ENCODE measurements at regions not wholly inside any gene's neighbourhood (a gene's known extent, or its start where the extent isn't known, plus 50 kb on each side); places are given as distances from the start of the nearest gene placed in this dataset.

DNA sequence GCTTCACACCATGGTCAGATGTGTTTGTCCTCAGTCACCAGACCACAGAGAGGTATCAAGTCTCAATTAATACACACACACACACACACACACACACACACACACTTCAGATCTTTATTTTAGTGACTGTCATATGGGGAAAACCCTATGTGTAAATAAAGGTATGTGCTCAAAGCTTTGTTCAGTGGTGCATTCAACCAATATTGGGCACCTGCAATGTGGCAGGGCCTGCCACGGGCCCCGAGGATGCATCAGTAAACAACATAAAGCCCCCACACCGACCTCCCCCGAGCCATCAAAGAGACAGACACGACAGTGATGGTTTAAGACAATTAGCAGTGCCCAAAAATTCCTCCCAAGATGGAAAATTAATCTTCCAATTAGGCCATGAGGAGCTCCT lies 51.6 kb downstream of the SHANK2 start (continued):
- TF ChIP-seq EZH2phosphoT487 (IDR thresholded peaks at IDR 0.05; ENCODE audit: unreplicated experiment) (no peak), EZH2 (IDR thresholded peaks at IDR 0.05; ENCODE audit: low read depth, unreplicated experiment) (no peak), STAT1 (IDR thresholded peaks at IDR 0.05; ENCODE audit: unreplicated experiment) (no peak)

DNA sequence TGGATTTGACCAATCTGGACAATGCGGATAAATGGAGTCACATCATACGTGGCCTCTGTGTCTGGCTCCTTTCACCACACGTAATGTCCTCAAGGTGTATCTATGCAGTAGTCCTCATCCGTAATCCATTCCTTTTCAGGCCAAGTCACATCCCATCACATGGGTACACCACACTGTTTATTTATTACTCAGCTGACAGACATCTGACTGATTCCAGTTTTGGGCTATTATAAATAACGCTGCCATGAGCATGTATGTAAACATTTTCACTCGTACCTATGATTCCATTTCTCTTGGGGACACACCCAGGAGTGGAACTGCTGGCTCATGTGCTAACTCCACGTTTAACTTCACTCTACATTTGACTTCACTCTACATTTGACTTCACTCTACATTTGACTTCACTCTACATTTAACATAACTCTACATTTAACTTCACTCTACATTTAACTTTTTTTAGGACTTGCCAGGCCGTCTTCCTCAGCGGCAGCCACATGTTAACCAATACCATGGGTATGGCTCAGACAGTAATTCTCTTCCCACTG lies 52.1 kb downstream of the SHANK2 start:
- ATAC-seq, result no peak

More for the DNA sequence above, 52.1 kb downstream of the SHANK2 start:
- Histone ChIP-seq H3K4me2 (no peak overlapping the region), H3K4me3 (no peak overlapping the region), H3K36me3 (ENCODE audit: insufficient read depth) (no peaks in the 10 kb centered on the region), H2AFZ (no peak overlapping the region), H3K4me1 (ENCODE audit: insufficient read depth) (no peaks in the 10 kb centered on the region; the same call in 1 of the 2 replicates), H3F3A (replicated peaks; ENCODE audit: low read depth) (no peaks in the 10 kb centered on the region), H3K79me2 (replicated peaks; ENCODE audit: insufficient read depth) (peaks cover 78% of the 10 kb centered on the region), H3K9me2 (ENCODE audit: insufficient read depth) (no peaks in the 10 kb centered on the region), H3K27me3 (ENCODE audit: insufficient read depth) (no peaks in the 10 kb centered on the region), H3K27ac (ENCODE audit: low read depth) (no peak overlapping the region), H4K20me1 (replicated peaks; ENCODE audit: insufficient read depth) (peaks cover 17% of the 10 kb centered on the region)
- Mint-ChIP-seq H3K36me3 (ENCODE audit: low read depth) (peaks cover 24% of the 10 kb centered on the region), H3K27me3 (ENCODE audit: insufficient read depth, low read depth, poor library complexity) (peaks cover 9% of the 10 kb centered on the region), H3K4me3 (no peak overlapping the region), H3K27ac (no peak overlapping the region), H3K4me1 (peaks cover 14% of the 10 kb centered on the region), H3K9me3 (no peaks in the 10 kb centered on the region; the same call in 2 of the 3 replicates)
- DNase-seq (ENCODE audit: low spot score), result no peak
- TF ChIP-seq STAT1 (IDR thresholded peaks at IDR 0.05; ENCODE audit: unreplicated experiment), result no peak
- TF ChIP-seq CREB1 (CRISPR knock-in tag; IDR thresholded peaks at IDR 0.05; ENCODE audit: low read depth), result no peak
- TF ChIP-seq, protein P1, sequence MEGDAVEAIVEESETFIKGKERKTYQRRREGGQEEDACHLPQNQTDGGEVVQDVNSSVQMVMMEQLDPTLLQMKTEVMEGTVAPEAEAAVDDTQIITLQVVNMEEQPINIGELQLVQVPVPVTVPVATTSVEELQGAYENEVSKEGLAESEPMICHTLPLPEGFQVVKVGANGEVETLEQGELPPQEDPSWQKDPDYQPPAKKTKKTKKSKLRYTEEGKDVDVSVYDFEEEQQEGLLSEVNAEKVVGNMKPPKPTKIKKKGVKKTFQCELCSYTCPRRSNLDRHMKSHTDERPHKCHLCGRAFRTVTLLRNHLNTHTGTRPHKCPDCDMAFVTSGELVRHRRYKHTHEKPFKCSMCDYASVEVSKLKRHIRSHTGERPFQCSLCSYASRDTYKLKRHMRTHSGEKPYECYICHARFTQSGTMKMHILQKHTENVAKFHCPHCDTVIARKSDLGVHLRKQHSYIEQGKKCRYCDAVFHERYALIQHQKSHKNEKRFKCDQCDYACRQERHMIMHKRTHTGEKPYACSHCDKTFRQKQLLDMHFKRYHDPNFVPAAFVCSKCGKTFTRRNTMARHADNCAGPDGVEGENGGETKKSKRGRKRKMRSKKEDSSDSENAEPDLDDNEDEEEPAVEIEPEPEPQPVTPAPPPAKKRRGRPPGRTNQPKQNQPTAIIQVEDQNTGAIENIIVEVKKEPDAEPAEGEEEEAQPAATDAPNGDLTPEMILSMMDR (conservative IDR thresholded peaks at IDR 0.05; ENCODE audit: low read depth in 2 of 2), result no peak
- TF ChIP-seq ZNF331 (CRISPR knock-in tag; IDR thresholded peaks at IDR 0.05; ENCODE audit: low read depth), result no peak
- no peak for TF ChIP-seq JUNB (IDR thresholded peaks at IDR 0.05; ENCODE audit: unreplicated experiment)
- TF ChIP-seq, protein P2, sequence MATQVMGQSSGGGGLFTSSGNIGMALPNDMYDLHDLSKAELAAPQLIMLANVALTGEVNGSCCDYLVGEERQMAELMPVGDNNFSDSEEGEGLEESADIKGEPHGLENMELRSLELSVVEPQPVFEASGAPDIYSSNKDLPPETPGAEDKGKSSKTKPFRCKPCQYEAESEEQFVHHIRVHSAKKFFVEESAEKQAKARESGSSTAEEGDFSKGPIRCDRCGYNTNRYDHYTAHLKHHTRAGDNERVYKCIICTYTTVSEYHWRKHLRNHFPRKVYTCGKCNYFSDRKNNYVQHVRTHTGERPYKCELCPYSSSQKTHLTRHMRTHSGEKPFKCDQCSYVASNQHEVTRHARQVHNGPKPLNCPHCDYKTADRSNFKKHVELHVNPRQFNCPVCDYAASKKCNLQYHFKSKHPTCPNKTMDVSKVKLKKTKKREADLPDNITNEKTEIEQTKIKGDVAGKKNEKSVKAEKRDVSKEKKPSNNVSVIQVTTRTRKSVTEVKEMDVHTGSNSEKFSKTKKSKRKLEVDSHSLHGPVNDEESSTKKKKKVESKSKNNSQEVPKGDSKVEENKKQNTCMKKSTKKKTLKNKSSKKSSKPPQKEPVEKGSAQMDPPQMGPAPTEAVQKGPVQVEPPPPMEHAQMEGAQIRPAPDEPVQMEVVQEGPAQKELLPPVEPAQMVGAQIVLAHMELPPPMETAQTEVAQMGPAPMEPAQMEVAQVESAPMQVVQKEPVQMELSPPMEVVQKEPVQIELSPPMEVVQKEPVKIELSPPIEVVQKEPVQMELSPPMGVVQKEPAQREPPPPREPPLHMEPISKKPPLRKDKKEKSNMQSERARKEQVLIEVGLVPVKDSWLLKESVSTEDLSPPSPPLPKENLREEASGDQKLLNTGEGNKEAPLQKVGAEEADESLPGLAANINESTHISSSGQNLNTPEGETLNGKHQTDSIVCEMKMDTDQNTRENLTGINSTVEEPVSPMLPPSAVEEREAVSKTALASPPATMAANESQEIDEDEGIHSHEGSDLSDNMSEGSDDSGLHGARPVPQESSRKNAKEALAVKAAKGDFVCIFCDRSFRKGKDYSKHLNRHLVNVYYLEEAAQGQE (IDR thresholded peaks at IDR 0.05; ENCODE audit: unreplicated experiment), result no peak
- TF ChIP-seq EZH2phosphoT487 (IDR thresholded peaks at IDR 0.05; ENCODE audit: unreplicated experiment), result no peak
- TF ChIP-seq, protein P3, sequence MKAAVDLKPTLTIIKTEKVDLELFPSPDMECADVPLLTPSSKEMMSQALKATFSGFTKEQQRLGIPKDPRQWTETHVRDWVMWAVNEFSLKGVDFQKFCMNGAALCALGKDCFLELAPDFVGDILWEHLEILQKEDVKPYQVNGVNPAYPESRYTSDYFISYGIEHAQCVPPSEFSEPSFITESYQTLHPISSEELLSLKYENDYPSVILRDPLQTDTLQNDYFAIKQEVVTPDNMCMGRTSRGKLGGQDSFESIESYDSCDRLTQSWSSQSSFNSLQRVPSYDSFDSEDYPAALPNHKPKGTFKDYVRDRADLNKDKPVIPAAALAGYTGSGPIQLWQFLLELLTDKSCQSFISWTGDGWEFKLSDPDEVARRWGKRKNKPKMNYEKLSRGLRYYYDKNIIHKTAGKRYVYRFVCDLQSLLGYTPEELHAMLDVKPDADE (IDR thresholded peaks at IDR 0.05), result no peak
